Upper lobe of right lung (tissue), 1 donor: ENCODE measurements at regions not wholly inside any gene's neighbourhood (a gene's known extent, or its start where the extent isn't known, plus 50 kb on each side); places are given as distances from the start of the nearest gene placed in this dataset.

Experiments
- ATAC-seq: fragments of 200-7000 bp; cut with Tn5 transposase; one replicate; pipeline ENCODE4 v1.9.1; 2020; ENCODE audit warnings: mild to moderate bottlenecking, moderate library complexity
- DNase-seq: peaks from one replicate; pipeline ENCODE4 v3.0.0-alpha.2; 2020
- H3K27ac ChIP-seq: fragments of 200-600 bp; one replicate; pipeline ENCODE4 v1.8.0; 2022
- H3K27me3 ChIP-seq: fragments of 200-600 bp; one replicate; pipeline ENCODE4 v1.8.0; 2022; ENCODE audit warnings: mild to moderate bottlenecking
- H3K36me3 ChIP-seq: fragments of 200-600 bp; one replicate; pipeline ENCODE4 v1.8.0; 2022
- H3K4me1 ChIP-seq: fragments of 200-600 bp; one replicate; pipeline ENCODE4 v1.8.0; 2022
- H3K4me3 ChIP-seq: fragments of 200-600 bp; one replicate; pipeline ENCODE4 v1.8.0; 2022; ENCODE audit warnings: mild to moderate bottlenecking
- H3K9me3 ChIP-seq: fragments of 200-600 bp; one replicate; pipeline ENCODE4 v1.8.0; 2022
- intact Hi-C: fragments of 100-400 bp; cut with DNase I; formaldehyde crosslinking; loops from one replicate; pipeline ENCODE4 v1.11.0; 2022
- TF ChIP-seq, protein P1 (sequence below): fragments of 200-600 bp; IDR thresholded peaks from one replicate; pipeline ENCODE4 v1.8.0; 2022; ENCODE audit warnings: antibody characterized with exemption
- donor health status: DM: no; HTN: yes; CAD: no; lungs with severe emphysema.

DNA sequence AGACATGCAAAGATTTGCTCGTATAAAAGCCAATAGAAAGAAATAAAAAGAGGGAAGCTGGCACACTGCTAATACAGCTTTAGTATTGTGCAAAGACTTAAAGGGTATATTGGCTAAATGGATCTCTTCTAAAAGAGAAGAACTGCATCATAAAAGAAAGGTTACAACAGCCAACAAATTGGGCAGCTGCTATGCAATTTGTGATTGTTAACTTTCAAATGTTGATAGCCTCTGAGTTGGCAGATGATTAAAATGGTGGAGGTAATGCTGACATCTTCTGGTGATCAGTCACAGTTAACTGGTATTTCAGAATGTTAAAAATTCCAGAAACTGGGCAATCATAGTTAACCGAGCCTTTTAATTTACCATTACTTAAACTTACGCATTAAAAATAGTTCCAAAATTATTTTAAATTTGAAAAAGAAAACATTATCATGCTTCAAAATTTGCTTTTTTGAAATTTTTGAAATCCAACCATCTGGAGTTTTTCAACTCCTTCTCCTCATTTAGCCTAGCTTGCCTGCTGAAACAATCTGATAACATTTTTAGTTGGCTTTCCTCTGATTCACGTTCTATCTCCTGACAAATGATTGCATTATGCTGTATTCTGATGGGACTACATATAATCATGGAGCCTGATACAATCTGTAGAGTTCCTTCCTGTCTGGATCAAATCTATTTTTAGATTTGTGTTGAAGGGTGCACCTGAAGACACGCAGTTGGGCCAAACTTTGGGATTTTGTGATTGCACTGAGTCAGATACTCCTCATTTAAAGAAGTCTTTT, 144.0 kb upstream of the PDZRN3 start:
- intact Hi-C loops, result no loop called here
- Histone ChIP-seq H3K4me1 (no peaks in the 10 kb centered on the region), H3K9me3 (no peaks in the 10 kb centered on the region), H3K36me3 (no peaks in the 10 kb centered on the region), H3K27ac (no peak overlapping the region), H3K27me3 (no peaks in the 10 kb centered on the region), H3K4me3 (no peak overlapping the region)
- DNase-seq, result no peak
- TF ChIP-seq, protein P1, sequence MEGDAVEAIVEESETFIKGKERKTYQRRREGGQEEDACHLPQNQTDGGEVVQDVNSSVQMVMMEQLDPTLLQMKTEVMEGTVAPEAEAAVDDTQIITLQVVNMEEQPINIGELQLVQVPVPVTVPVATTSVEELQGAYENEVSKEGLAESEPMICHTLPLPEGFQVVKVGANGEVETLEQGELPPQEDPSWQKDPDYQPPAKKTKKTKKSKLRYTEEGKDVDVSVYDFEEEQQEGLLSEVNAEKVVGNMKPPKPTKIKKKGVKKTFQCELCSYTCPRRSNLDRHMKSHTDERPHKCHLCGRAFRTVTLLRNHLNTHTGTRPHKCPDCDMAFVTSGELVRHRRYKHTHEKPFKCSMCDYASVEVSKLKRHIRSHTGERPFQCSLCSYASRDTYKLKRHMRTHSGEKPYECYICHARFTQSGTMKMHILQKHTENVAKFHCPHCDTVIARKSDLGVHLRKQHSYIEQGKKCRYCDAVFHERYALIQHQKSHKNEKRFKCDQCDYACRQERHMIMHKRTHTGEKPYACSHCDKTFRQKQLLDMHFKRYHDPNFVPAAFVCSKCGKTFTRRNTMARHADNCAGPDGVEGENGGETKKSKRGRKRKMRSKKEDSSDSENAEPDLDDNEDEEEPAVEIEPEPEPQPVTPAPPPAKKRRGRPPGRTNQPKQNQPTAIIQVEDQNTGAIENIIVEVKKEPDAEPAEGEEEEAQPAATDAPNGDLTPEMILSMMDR, result no peak
- no peak for ATAC-seq

DNA sequence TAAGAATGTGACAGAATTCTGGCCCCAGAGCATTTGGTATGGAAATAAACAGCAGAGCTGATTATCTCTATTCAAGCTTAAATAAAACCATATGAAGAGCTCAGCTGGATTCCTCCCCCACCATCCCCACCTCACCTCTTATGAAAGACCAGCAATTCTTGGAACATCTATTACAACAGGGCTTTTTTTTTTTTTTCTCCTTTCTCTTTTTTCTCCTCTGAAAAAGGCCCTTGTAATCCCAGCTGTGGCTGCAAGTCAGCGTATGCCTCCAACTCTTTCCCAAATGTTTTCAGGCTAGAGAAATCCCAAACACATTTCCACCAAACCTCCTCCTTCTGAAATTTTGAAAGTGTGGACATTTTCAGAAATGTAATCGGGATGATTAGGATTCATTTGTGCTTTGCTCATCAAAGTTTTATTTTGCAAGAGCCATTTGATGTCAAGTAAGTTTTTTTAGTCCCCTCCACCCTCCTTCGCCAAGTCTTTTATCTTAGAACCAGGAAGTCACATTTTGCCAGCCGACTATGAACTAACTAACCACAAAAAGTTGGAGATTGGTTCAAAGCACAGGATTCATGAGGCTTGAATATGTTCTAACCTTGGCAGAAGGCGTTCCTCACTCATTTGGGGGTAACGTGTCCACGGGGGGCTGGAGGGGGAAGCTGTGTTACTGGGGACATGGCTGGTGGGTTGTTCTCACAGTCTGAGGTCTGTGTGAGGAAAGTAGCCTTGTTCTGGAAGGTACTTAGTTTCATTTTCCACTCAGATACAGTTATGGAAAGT, 142.0 kb upstream of the PDZRN3 start:
- Histone ChIP-seq H3K27ac (peak overlapping the region; percentile 55), H3K27me3 (no peaks in the 10 kb centered on the region), H3K36me3 (no peaks in the 10 kb centered on the region), H3K9me3 (no peaks in the 10 kb centered on the region), H3K4me3 (no peak overlapping the region), H3K4me1 (no peaks in the 10 kb centered on the region)
- TF ChIP-seq, protein P1, result no peak
- intact Hi-C loops, result no loop called here
- ATAC-seq (no peak), DNase-seq (no peak)

DNA sequence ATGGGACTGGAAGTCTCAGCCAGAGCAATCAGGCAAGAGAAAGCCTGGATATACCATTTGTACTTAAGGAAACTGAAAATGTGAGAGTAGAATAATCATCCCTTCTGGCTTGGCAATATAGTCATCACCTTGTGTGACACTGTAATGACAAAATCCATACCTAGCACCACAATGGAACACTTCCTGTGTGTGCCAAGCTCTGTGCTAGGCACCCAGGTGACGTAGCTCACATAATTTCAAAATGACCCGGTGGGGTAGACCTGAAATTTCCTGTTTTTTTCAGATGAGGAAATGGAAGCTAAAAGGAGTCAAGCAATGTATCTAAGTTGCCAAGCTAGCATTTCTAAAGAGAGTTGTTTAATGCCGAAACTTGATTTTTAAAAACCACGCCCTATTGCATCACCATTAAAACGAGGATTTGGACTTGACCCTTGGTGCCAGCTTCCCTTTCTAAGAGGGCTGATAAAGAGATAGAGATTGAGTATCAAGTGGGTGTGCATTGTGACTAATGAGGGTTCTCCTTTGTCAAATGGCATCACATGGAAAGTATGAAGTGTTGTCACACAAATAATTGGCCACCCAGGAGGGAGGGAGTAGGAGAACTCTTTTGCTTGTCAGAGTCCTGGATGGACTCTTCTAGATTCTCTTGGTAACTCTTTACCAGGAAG, 141.3 kb upstream of the PDZRN3 start:
- intact Hi-C loops, result no loop called here
- H3K4me1 ChIP-seq, result no peaks in the 10 kb centered on the region
- H3K9me3 ChIP-seq, result no peaks in the 10 kb centered on the region
- TF ChIP-seq, protein P1, result no peak
- DNase-seq, result no peak
- H3K4me3 ChIP-seq, result no peak overlapping the region
- ATAC-seq, result peak; percentile 19
- no peaks in the 10 kb centered on the region for H3K36me3 ChIP-seq
- H3K27me3 ChIP-seq, result no peaks in the 10 kb centered on the region
- H3K27ac ChIP-seq, result peak overlapping the region; percentile 55

DNA sequence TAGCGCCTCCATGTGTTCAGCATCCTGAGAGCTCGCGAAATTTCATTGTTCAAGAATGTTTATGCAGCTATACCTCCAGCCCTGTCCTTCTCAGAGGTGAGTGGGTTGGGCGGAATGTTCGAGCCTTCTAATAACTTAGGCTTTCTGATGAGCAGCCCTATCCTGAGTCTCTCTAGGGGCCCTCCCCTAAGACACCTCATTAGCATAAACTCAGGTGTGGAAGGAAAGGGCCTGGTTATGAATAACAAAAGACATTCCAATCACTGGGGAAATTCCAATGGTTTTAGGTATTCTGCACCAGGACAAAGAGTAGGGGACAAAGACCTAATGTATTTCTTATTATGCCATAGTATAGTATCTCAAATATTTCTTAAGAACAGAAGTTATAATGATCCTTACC, 138.1 kb upstream of the PDZRN3 start:
- Histone ChIP-seq H3K4me3 (no peak overlapping the region), H3K27me3 (no peaks in the 10 kb centered on the region), H3K4me1 (no peaks in the 10 kb centered on the region), H3K36me3 (no peaks in the 10 kb centered on the region), H3K27ac (no peak overlapping the region), H3K9me3 (no peaks in the 10 kb centered on the region)
- no peak for DNase-seq
- ATAC-seq, result no peak
- TF ChIP-seq, protein P1, result no peak
- intact Hi-C loops, result no loop called here

DNA sequence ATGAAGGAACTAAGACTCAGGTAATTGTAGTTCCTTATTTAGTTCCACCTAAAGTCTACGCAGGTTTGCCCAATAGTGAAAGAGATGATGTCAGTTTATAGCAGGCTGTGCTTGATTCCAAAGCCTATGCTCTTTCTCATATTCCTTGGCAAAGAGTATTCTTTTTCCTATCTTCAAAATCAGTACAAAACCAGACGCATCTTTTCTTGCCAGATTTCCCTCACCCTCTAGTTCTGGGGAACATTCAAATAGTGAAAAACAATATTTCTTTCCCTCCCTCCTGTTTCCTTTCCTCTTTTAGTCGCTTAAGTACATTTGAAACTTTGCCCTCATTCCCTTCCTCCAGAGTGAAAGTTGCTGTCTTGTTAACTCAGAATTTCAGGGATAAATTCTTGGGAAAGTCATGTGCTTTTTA, 134.6 kb upstream of the PDZRN3 start:
- H3K27me3 ChIP-seq, result no peaks in the 10 kb centered on the region
- H3K27ac ChIP-seq, result no peak overlapping the region
- H3K9me3 ChIP-seq, result no peaks in the 10 kb centered on the region
- H3K4me1 ChIP-seq, result no peaks in the 10 kb centered on the region
- no peak overlapping the region for H3K4me3 ChIP-seq
- DNase-seq (no peak), ATAC-seq (no peak)
- TF ChIP-seq, protein P1, result no peak
- no peaks in the 10 kb centered on the region for H3K36me3 ChIP-seq
- intact Hi-C loops, result no loop called here
